Left ventricle myocardium inferior (tissue), 1 donor: ENCODE measurements at regions not wholly inside any gene's neighbourhood (a gene's known extent, or its start where the extent isn't known, plus 50 kb on each side); places are given as distances from the start of the nearest gene placed in this dataset.

Source experiments
- DNase-seq: peaks from one replicate; pipeline ENCODE4 v3.0.0-alpha.2; 2020
- H3K27ac ChIP-seq: fragments of 200-600 bp; replicated peaks from 2 replicates; pipeline ENCODE4 v1.8.0; 2021
- H3K27me3 ChIP-seq: fragments of 200-600 bp; 2 replicates; pipeline ENCODE4 v1.8.0; 2021; ENCODE audit warnings: low read depth
- H3K36me3 ChIP-seq: fragments of 200-600 bp; 2 replicates; pipeline ENCODE4 v1.8.0; 2021
- H3K4me1 ChIP-seq: fragments of 200-600 bp; 2 replicates; pipeline ENCODE4 v1.8.0; 2021
- H3K4me3 ChIP-seq: fragments of 200-600 bp; 2 replicates; pipeline ENCODE4 v1.8.0; 2021; ENCODE audit warnings: mild to moderate bottlenecking, moderate library complexity
- H3K9me3 ChIP-seq: fragments of 200-600 bp; replicated peaks from 2 replicates; pipeline ENCODE4 v1.8.0; 2021
- intact Hi-C: fragments of 100-400 bp; cut with micrococcal nuclease; formaldehyde crosslinking; loops from one replicate; pipeline ENCODE4 v1.11.0; 2022
- TF ChIP-seq, protein P1 (sequence below): fragments of 200-600 bp; IDR thresholded peaks from 2 replicates; pipeline ENCODE4 v1.8.0; 2021; ENCODE audit warnings: antibody characterized with exemption, mild to moderate bottlenecking, borderline replicate concordance
- donor health status: DM: no; HTN: yes; CAD: no; lungs with severe emphysema.

DNA sequence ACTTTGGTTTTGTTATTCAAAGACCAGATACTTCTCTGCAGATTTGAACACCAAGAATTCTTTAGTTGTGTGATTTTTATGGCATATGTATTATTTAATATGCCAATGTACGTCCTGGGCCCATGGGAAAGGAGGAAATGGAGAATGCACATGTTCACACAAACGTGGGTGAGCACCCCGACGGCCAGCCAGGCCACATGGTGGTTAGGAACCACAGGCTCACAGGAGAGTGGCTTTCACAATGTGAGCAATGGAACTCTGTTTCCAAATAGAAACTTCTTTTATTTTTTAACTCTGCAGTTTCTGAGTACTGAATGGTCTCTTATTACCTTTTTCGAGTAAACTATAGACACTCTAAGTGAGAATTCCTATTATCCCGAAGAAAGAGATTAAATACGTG, 58.0 kb upstream of the UNC5C start:
- Histone ChIP-seq H3K27me3 (no peaks in the 10 kb centered on the region), H3K4me3 (no peak overlapping the region), H3K36me3 (no peaks in the 10 kb centered on the region), H3K9me3 (no peaks in the 10 kb centered on the region), H3K27ac (no peak overlapping the region), H3K4me1 (no peaks in the 10 kb centered on the region)
- DNase-seq = no peak
- intact Hi-C loops = no loop called here
- TF ChIP-seq, protein P1, sequence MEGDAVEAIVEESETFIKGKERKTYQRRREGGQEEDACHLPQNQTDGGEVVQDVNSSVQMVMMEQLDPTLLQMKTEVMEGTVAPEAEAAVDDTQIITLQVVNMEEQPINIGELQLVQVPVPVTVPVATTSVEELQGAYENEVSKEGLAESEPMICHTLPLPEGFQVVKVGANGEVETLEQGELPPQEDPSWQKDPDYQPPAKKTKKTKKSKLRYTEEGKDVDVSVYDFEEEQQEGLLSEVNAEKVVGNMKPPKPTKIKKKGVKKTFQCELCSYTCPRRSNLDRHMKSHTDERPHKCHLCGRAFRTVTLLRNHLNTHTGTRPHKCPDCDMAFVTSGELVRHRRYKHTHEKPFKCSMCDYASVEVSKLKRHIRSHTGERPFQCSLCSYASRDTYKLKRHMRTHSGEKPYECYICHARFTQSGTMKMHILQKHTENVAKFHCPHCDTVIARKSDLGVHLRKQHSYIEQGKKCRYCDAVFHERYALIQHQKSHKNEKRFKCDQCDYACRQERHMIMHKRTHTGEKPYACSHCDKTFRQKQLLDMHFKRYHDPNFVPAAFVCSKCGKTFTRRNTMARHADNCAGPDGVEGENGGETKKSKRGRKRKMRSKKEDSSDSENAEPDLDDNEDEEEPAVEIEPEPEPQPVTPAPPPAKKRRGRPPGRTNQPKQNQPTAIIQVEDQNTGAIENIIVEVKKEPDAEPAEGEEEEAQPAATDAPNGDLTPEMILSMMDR = no peak

- TF ChIP-seq, protein P1 = no peak
- Histone ChIP-seq H3K36me3 (no peaks in the 10 kb centered on the region), H3K4me3 (no peak overlapping the region), H3K4me1 (no peaks in the 10 kb centered on the region), H3K27ac (no peak overlapping the region), H3K27me3 (no peaks in the 10 kb centered on the region), H3K9me3 (no peaks in the 10 kb centered on the region)
- DNase-seq = no peak
- intact Hi-C loops = no loop called here
Measured at GRCh38 chr4:95603393-95603792, 54.6 kb upstream of the UNC5C start.

- no peaks in the 10 kb centered on the region for H3K4me1 ChIP-seq
- no peak for DNase-seq
- H3K36me3 ChIP-seq = no peaks in the 10 kb centered on the region
- H3K27ac ChIP-seq = no peak overlapping the region
- intact Hi-C loops = no loop called here
- no peaks in the 10 kb centered on the region for H3K9me3 ChIP-seq
- no peak overlapping the region for H3K4me3 ChIP-seq
- TF ChIP-seq, protein P1 = no peak
- H3K27me3 ChIP-seq = no peaks in the 10 kb centered on the region
Measured at GRCh38 chr4:95602872-95603271, 54.1 kb upstream of the UNC5C start.

GRCh38 chr4:95601356-95601755, 52.6 kb upstream of the UNC5C start:
- TF ChIP-seq, protein P1 = no peak
- DNase-seq = no peak
- H3K4me3 ChIP-seq = no peak overlapping the region
- H3K27ac ChIP-seq = no peak overlapping the region
- H3K36me3 ChIP-seq = no peaks in the 10 kb centered on the region
- H3K4me1 ChIP-seq = no peaks in the 10 kb centered on the region
- intact Hi-C loops = no loop called here
- no peaks in the 10 kb centered on the region for H3K27me3 ChIP-seq
- H3K9me3 ChIP-seq = no peaks in the 10 kb centered on the region

GRCh38 chr4:95599777-95600400, 51.1 kb upstream of the UNC5C start:
- no peak for DNase-seq

More at GRCh38 chr4:95599777-95600400, 51.1 kb upstream of the UNC5C start:
- H3K36me3 ChIP-seq = no peaks in the 10 kb centered on the region
- H3K4me1 ChIP-seq = no peaks in the 10 kb centered on the region
- intact Hi-C loops = no loop called here
- no peaks in the 10 kb centered on the region for H3K9me3 ChIP-seq
- no peak overlapping the region for H3K4me3 ChIP-seq
- H3K27ac ChIP-seq = no peak overlapping the region
- no peaks in the 10 kb centered on the region for H3K27me3 ChIP-seq
- TF ChIP-seq, protein P1 = no peak
